ENCODE measurements at regions not wholly inside any gene's neighbourhood (a gene's known extent, or its start where the extent isn't known, plus 50 kb on each side); places are given as distances from the start of the nearest gene placed in this dataset.

DNA sequence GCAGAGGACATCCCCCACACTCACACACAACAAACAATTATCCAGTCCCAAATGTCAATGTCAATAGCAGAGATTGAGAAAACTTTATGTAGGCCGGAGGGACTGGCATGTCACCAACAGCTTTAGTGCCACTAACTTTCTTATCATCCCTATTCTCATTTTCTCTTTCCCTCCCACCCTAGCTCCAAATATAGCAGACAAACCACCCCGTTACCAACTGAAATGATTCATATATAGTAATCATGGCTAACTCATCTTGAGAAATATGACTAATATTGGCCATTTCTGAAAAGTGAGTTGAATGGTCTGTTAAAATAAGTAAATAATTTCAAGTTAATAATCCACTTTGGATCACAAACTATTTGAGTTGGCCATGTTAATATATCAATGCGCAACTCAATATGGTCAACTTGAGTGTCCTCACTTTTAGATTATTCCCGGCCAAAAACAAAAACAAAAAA, 242.1 kb upstream of the RND3 start:
- FAIRE-seq (peak; percentile 36), DNase-seq (ENCODE audit: low spot score) (no peak)

DNA sequence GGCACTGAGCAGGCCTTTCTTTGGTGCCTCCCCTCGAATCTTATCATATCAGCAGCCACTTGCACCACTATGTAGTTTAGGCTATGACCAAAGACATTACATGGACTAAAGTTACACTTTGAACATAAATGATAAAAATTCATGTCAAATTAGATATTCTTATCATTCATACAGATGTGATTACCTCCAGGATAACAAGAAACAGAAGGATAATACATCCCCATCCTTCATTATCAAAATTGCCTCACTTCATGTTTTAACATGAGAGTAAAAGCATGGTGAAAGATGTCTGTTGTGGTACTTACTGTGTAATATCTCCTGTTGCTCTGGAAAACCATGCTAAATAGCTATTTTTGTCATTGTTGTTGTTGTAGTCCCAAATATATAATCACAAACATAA, 230.8 kb upstream of the RND3 start:
- FAIRE-seq (no peak), DNase-seq (ENCODE audit: low spot score) (no peak)

DNA sequence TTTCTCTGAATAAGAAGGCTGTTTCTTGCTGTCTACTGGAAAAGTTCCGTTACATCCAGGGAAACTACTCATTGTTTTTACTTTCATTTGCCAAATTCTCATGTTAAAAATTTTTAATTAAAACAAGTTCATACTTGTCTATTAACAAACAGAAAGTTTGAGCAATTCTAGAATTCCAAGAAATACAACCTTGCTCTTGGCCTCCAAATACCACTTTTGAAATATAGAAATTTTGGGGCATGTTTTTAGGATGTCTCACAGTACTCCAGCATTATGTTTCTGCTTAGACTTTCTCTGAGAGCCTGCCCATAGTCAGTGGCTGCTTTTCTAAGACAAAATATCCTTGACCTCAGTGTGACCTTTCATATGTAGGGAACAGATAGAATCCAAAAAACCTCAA, 228.7 kb upstream of the RND3 start:
- no peak for FAIRE-seq
- no peak for DNase-seq (ENCODE audit: low spot score)

DNA sequence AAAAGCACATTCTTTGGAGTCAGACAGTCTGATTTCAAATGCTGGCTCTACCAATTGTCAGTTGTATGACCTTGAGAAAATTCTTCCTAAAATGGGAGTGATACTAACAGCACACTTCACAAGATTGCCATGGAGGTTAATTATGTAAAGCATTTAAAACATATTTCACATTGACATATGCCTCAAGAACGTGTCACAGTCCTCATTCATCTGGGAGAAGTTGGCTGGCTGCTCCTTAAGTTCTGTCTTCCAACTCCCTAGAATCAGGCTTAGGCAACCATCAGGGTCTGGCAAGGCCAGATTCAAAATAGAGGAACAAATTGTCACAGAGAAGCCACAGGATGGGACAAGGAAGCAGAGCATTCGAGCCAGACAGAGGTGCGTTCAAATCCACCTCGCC, 228.0 kb upstream of the RND3 start:
- DNase-seq (ENCODE audit: low spot score), result no peak
- FAIRE-seq, result no peak

DNA sequence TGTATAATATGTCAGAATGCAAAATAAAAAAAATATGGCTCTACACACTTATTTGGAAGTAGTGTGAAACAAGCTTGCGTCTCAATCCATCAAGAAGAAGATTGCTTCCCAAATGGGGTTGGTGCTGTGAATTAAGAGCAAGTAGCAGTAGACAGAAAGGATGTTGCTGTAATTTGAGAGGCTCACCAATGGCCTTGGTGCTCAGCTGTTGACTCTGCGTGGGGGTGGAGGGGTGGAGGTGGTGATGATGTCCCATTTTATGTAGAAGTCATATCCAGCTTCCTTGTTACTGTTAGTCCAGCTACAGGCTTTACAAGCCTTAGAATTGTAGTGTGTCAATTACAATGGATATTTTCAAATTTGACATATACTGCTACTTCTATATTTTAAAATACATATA, 223.4 kb upstream of the RND3 start:
- FAIRE-seq (no peak), DNase-seq (ENCODE audit: low spot score) (no peak)

DNA sequence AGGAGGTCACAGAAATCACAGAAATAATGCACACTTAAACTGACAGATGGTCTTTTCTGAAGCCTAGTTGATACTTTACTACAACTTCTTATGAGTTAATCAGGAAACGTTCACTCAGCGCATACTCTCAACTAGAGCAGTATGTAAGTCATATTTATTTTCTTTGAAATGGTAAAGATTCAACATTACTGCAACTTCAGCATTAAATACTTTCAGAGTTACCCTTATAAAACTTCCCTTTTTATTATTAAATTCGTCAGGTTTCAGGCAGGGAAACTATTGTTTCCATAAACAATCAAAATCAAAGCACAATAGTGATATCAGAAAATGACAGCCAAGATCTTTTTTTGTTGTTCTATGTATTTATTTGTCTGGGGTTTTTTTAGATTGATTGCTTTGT, 222.6 kb upstream of the RND3 start:
- FAIRE-seq, result no peak

DNA sequence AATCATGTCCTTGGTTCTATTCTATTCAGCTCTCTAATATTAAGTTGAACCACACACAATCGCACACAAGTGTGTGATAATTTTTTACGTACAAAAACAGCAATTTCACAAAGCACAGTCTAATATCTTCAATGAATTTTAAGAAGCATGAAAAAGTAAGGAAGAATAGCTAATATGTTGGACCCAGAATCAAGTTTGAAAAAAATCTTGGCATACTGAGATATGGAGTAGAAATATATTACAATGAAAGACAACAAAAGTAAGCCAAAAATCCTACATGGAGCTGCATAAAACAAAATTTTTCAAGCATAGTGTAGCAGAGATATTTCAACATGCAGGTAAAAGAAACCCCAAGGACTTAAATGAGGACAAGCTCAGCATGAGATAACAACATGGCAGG, 219.1 kb upstream of the RND3 start:
- FAIRE-seq, result no peak

More for the DNA sequence above, 222.6 kb upstream of the RND3 start:
- no peak for DNase-seq (ENCODE audit: low spot score)

DNA sequence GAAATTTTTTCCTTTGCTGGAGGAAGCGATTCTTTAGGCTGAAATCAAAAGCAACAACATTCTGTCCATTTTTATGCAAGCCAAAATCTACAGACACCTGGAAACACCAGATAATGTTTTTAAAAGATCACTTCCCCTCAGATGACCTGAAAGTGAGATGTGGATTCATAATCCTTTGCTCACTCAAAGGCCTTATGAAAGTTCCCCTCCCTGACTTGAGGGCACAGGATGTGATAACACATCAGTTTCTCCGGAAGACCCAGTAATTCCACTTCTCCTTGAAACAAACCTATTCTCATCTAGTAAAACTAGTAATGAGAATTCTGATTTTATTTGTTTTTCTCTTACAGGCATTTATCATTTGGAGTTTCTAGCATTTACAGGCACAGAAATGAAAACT, 218.3 kb upstream of the RND3 start:
- FAIRE-seq, result no peak
- DNase-seq (ENCODE audit: low spot score), result no peak

More for the DNA sequence above, 219.1 kb upstream of the RND3 start:
- no peak for DNase-seq (ENCODE audit: low spot score)

DNA sequence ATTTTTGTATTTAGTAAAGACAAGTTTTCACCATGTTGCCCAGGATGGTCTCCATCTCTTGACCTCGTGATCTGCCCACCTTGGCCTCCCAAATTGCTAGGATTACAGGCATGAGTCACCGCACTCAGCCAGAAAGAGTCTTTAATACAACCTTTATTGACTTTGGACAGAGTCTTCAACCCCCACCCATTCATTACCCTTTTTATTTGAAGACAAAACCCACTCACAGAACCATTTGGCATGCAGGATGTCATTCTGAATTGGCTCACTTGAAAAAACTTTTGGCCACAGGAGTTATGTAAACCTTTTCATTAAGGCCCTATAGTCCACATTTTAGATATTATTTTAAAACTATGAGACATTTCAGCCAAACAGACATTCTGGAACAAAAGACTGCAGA, 217.9 kb upstream of the RND3 start:
- FAIRE-seq (no peak), DNase-seq (ENCODE audit: low spot score) (no peak)

DNA sequence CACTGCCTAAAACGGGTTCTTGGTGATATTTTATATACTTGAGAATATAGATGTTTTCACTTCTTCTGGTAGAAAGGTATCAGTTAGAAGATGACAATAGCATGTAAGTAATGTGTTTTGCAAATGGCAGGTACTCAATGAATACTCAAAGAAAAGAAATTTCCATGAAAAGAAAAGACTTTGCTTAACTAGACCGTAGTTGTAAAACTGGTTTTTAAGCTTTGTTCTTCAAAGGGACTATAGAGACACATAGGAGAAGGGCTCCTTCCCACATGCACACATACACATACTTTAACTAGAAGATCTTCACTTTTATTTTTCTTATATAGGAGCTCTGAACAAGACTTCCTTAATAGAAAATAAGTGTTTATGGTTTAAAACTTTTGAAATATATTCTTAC, 215.3 kb upstream of the RND3 start:
- DNase-seq (ENCODE audit: low spot score), result no peak
- no peak for FAIRE-seq

DNA sequence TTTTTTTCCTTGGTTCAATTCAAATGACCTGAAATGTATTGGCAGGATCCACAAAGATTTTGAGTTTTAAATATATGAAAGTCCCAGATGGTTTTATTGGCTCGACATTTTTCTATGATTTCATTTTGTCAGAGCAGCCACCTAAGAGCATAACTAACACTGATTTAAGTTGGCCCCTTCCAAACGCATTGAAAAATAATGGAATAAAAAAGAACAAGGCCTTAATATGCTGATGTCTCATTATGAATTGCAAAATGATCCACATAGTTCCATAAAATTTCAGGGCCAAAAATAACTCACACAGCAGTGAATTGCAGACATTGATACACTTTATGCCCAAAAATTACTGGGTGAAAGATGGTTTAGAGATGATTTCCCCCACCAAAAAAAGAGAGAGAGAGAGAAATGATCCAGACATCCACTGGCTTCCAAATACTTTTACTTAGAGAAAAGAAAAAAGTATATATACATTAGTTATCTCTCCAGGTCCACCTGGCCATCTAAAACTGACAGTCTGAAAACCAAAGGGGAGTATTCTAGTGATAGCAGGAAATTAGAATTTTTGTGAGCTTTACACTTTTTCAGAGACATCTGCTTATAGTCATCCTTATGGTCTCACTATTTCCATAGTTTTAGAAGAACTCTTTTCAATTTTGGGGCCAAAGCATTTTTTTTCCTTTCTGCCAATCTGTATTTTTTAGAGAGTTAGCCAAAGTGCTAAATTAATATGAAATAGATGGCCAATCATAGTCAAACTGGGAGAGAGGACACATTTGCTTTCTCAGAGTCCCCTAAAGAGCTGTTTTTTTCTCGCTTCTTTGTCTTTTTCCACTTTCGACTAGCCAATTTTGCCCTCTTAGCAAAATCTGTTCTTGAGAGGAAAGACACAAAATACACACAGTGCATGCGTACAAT, 213.5 kb upstream of the RND3 start:
- FAIRE-seq (no peak), DNase-seq (ENCODE audit: low spot score) (no peak)

DNA sequence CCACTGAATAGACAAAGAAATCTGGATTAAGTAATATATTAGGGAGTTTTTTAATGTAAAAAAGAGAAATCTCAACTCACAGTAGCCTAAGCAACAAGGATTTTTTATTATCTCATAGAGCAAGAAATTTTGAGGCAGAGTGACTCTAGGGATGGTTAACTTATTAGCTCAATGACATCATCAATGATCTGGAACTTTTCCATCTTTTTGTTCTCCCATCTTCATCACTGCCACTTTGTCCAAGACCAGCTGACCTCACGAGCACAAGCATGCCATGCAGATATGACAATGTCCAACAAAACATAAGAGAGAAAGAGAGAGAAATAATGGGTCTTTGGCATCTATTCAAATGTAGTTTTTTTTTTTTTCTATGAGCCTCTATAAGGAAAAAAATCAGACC, 211.8 kb upstream of the RND3 start:
- no peak for FAIRE-seq

DNA sequence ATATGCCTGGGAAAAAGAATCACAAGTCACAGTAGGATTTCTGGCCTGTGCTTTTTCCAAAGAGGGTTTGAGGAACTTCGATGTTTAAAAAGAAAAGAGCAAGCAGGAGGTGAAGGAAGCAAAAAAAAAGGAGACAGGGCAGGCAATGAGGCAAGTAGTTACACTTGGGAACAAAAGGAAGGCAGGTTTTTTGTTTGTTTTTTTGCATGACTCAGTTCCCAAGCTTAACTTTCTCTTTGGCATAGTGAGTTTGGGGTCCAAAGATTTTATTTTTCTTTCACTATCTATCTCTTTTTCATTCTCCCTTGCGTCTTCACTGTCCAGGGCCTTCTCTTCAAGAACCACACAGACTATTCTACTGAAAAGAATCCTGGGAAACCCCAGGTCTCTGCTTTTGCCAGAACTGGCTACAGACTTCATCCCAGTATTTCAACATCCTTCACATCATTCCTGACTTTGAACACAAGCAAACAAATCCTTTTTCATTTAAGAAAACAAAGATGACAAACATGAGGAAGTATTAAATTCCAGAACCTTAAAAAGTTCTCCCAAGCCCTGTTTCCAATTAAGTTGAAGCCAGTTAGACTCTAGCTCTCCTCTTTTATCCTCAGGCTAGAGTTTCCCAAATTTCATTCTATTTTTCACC, 210.7 kb upstream of the RND3 start:
- no peak for FAIRE-seq

More for the DNA sequence above, 211.8 kb upstream of the RND3 start:
- peak; percentile 14 for DNase-seq (ENCODE audit: low spot score)

DNA sequence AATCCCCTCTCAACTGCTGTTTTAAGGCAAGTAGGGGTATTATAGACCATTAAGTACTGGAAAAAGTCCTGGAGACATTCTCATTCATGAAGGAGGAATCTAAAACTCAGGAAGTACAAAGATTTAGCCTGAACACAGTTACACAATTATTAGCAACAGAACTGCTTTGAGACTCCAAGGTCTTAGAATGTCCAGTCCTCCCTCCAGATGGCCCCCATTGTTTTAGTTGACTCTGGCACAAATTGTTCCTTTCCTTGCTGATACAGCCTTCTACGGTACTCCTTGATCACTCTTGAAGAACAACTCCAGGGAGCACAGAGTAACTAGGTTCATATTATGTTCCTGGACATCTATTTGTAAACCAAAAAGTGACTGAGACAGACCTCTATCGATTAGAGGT, 210.1 kb upstream of the RND3 start:
- FAIRE-seq (no peak), DNase-seq (ENCODE audit: low spot score) (no peak)

More for the DNA sequence above, 210.7 kb upstream of the RND3 start:
- no peak for DNase-seq (ENCODE audit: low spot score)

DNA sequence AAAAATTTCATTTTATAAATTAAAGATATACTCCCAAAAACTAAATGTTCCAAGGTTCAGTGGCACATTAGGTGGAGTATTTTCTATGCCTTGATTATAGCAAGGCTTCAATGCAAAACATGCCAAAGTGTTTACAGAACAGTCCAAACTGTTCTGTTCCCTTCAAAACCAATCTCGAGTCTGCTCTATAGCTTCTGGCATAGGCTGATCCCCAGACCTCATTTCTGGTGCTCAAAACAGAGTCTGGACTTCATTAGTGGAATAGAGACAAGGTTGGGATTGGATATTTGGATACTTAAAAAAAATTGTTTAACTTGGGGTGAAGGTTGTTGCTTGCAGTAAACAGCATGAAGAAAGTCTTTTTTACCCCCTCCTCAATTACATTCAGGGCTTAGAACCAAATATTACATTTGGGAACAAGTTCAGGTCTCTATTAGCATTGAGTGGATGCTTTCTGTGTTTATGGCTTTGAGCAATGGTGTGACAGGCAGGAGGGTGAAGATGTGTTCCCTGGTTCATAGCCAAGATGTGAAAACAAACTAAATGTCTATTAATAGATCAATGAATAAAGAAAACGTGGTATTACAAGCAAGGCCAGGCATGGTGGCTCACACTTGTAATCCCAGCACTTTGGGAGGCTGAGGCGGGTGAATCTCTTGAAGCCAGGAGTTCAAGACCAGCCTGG, 208.1 kb upstream of the RND3 start:
- FAIRE-seq (no peak), DNase-seq (ENCODE audit: low spot score) (no peak)

DNA sequence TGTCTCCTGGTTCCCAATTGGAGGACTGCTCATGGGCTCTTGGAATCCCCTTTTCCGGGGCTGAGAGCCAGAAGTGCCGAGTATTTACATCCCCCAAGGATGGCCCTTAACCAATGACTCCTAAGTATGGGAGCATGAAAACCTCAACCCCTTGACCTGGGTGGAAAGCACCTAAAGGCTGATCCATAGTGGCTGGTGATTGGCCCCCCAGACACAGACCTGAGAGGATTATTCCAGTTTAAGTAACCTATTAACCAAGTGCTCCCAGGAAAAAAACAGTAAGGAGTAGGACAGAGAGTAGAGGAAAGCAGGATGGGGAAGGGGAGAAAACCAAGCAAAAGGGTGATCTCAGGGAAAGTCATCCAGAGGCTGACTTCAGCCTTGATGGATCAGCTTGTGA, 206.1 kb upstream of the RND3 start:
- DNase-seq (ENCODE audit: low spot score), result no peak
- FAIRE-seq, result no peak

DNA sequence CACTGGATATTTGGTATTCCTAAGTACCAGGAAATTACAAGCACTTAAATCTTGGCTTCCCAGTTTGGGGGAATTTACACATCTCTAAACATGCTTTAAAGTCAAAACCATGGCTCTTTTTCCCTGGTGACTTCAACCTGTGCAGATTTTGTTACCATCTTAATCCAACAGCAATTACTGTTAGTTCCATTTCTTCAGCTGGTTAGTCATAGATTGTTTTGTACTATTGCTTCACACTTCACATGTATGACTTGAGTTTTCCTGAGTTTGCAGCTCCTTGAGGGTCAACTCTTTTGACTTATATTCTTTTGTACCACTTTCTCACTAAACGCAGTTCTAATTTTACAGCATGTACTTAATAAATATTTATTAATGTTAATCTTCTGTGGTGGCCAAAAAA, 203.4 kb upstream of the RND3 start:
- FAIRE-seq, result no peak
- DNase-seq (ENCODE audit: low spot score), result no peak

DNA sequence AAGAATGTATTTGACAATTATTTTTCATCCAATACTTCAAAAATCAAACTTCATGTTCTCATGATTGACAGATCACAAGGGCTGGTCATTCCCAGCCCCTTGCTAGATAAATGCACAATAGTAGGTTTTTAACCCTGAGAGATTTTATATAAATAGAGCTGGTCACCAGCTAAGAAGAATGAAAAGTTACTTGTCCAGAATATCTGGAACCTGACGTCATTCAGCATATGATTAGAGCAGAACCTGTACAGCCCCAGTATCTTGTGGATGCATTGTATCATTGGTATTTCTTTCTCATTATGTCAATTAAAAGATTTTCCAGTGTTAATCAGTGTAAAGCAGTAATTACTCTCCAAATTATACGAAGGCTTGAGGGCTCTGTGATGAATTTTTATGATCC, 202.8 kb upstream of the RND3 start:
- DNase-seq (ENCODE audit: low spot score) (no peak), FAIRE-seq (no peak)

DNA sequence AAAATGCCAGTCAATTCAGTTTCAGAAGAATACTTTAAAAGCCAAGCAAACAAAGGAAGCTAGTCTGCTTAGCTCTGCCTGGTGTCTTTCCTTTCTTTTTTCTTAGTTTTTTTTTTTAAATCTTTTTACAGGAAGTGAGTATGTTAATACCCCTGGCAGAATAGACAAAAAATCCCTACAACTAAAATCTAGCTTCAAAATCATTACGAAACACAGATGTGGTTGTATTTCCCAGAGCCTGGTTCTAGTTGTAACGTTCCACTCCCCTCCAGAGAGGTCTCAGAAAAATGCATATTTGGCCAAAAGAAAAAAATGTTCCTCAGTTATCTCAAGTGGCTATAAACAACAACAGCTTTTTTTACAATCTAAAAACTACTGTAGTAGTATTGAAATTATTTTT, 202.1 kb upstream of the RND3 start:
- FAIRE-seq (no peak), DNase-seq (ENCODE audit: low spot score) (no peak)

DNA sequence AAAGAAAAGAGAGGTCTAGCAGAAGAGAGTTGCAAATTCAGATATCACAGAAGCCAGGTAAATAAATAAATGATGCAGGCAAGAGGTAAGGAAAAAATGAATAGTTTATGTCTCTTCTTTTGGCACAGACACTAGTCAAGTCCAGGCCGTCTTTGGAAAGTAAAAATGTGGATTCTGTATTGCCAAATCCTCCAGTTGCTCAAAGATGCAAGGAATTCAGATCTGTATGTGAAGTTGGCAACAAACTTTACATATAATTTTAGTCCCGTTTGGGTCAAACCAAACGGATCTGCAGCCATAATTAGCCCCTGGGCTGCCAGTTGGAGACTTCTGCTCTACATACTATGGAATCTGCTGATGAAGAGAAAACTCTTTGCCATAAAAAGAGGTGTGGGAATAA, 200.5 kb upstream of the RND3 start:
- FAIRE-seq (no peak), DNase-seq (ENCODE audit: low spot score) (no peak)

DNA sequence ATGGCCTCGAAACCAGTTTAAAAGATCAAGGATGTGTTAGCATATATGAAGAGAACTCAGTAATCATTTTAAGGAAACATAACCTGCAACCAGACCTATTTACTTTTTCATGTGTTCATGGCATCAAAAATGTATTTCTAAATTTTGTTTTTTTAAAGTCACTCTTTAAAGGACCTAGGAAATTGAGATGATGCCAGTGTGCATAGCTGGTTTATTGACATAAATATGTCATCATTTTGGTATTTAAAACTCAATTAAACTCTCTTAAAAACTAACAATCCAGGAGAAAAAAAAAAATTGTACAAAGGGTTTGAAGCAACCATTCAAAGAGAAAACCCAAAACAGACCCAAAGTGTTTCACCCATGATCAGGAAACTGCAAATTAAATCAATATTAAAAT, 198.9 kb upstream of the RND3 start:
- no peak for DNase-seq (ENCODE audit: low spot score)
- no peak for FAIRE-seq

DNA sequence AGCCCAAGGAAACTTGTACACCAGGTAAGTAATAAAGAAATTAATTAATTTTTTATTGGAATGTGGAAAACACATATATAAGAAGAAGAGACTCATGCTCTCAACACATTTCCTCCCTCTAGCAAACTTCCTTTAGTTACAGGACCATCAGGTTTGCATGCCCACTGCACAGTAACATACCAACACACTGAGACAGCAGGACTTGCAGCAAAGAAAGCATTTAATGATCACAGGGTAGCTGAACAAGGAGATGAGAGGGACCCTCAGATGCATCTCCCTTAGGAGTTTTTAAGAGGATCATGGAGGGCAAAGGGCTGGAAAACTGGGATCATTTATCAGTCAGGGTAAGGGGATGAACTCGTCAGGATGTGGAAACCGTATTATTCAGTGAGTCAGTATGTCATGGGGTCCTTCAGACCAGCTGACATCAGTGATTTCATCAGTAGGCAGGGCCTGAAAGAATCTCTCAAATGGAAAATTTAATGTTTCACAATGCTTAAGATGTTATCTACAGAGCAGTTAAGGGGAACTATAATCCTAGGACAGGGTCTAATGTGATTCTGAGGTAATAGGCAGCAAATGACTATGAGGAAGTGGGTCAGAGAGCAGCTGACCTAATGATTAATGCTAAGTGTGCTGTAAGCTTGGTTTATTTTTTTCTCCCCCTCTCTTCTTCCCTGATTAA, 193.8 kb upstream of the RND3 start:
- peak; percentile 92 for DNase-seq (ENCODE audit: low spot score)
- peak; percentile 86 for FAIRE-seq

Data from RCC 7860 (cell line).